SK-N-SH (cell line): ENCODE measurements at regions not wholly inside any gene's neighbourhood (a gene's known extent, or its start where the extent isn't known, plus 50 kb on each side); places are given as distances from the start of the nearest gene placed in this dataset.

Source experiments
- CTCF ChIA-PET: fragments of 300-600, 350-600 bp; formaldehyde crosslinking; extraction: SDS; loops from one replicate; lab custom pipeline; 2021; lab: Yijun Ruan, JAX
- POLR2A ChIA-PET: fragments of 350-600 bp; sonication (Branson Sonifier 250); formaldehyde crosslinking; extraction: SDS; loops from one replicate; lab custom pipeline; 2020; ENCODE audit warnings: antibody characterized with exemption, inconsistent platforms; lab: Yijun Ruan, JAX
- DNase-seq: peaks from one replicate; pipeline ENCODE4 v3.0.0; 2012
- H2AFZ ChIP-seq: fragments of 200-600 bp; sonication (generic); 2 replicates; pipeline ENCODE4 v1.8.1; 2016; ENCODE audit warnings: antibody characterized with exemption, mild to moderate bottlenecking, low read depth
- H3F3A ChIP-seq: fragments of 200-600 bp; sonication (generic); replicated peaks from 2 replicates; pipeline ENCODE3; 2016; ENCODE audit warnings: antibody characterized with exemption, mild to moderate bottlenecking; ENCODE audit not compliant: insufficient read depth
- H3K27ac ChIP-seq, 2 experiments: fragments of 200-500 bp in 1 of 2; fragments of 200-600 bp in 1 of 2; sonication (Bioruptor generic) in 1 of 2; sonication (generic), shearing (Covaris generic) in 1 of 2; 2 replicates each; pipeline versions ENCODE4 v1.5.1 to v1.6.1; 2014 to 2016; ENCODE audit warnings: low read depth in 2 of 2, inconsistent platforms in 1 of 2, low read length in 1 of 2, mild to moderate bottlenecking in 1 of 2, mixed read lengths in 1 of 2
- H3K27me3 ChIP-seq: fragments of 200-600 bp; sonication (generic), shearing (Covaris generic); 2 replicates; pipeline ENCODE4 v1.6.1; 2016; ENCODE audit warnings: mixed run types; ENCODE audit not compliant: insufficient read depth
- H3K36me3 ChIP-seq, 2 experiments: fragments of 200-500 bp in 1 of 2; fragments of 200-600 bp in 1 of 2; sonication (Bioruptor generic) in 1 of 2; sonication (generic) in 1 of 2; replicated peaks in 1 of 2; 2 replicates each; pipeline versions ENCODE3 to v1.5.1; 2014 to 2016; ENCODE audit warnings: low read length in 1 of 2, mild to moderate bottlenecking in 1 of 2; ENCODE audit not compliant: insufficient read depth in 2 of 2, control insufficient read depth in 1 of 2
- H3K4me1 ChIP-seq, 2 experiments: fragments of 200-500 bp in 1 of 2; fragments of 200-600 bp in 1 of 2; sonication (Bioruptor generic) in 1 of 2; sonication (generic), shearing (Covaris generic) in 1 of 2; 2 replicates each; pipeline versions ENCODE4 v1.5.1 to v1.6.1; 2014 to 2016; ENCODE audit warnings: low read depth in 1 of 2, low read length in 1 of 2, mixed run types in 1 of 2; ENCODE audit not compliant: insufficient read depth in 2 of 2, control insufficient read depth in 1 of 2
- H3K4me2 ChIP-seq: fragments of 200-600 bp; sonication (generic), shearing (Covaris generic); 2 replicates; pipeline ENCODE4 v1.6.1; 2017; ENCODE audit warnings: mixed run types
- H3K4me3 ChIP-seq, 2 experiments: fragments of 200-500 bp in 1 of 2; fragments of 200-600 bp in 1 of 2; sonication (Bioruptor generic) in 1 of 2; sonication (generic), shearing (Covaris generic) in 1 of 2; 2 replicates each; pipeline versions ENCODE4 v1.5.1 to v1.8.1; 2014 to 2016; ENCODE audit warnings: low read depth in 2 of 2, inconsistent platforms in 1 of 2, low read length in 1 of 2, mild to moderate bottlenecking in 1 of 2, mixed read lengths in 1 of 2, moderate library complexity in 1 of 2
- H3K79me2 ChIP-seq: fragments of 200-600 bp; sonication (generic); 2 replicates; pipeline ENCODE4 v1.8.1; 2017; ENCODE audit warnings: mild to moderate bottlenecking; ENCODE audit not compliant: insufficient read depth
- H3K9ac ChIP-seq: fragments of 200-600 bp; sonication (generic); 2 replicates; pipeline ENCODE4 v1.6.1; 2017; ENCODE audit warnings: mixed run types
- H3K9me2 ChIP-seq: fragments of 200-600 bp; sonication (generic); 2 replicates; pipeline ENCODE4 v1.6.1; 2017; ENCODE audit warnings: mixed run types
- H3K9me3 ChIP-seq: fragments of 200-600 bp; sonication (generic); 2 replicates; pipeline ENCODE4 v1.6.1; 2017; ENCODE audit warnings: mixed run types, mild to moderate bottlenecking, moderate library complexity
- H4K20me1 ChIP-seq: fragments of 200-600 bp; sonication (generic); 2 replicates; pipeline ENCODE4 v1.6.1; 2017; ENCODE audit warnings: mild to moderate bottlenecking, mixed run types; ENCODE audit not compliant: insufficient read depth
- CHD2 ChIP-seq: fragments of 150-350 bp; IDR thresholded peaks from 2 replicates; pipeline ENCODE4 v1.6.1; 2018; ENCODE audit warnings: low read length; ENCODE audit not compliant: partially characterized antibody
- ELF1 ChIP-seq: IDR thresholded peaks from 2 replicates; pipeline ENCODE4 v1.4.0; 2012
- FOSL2 ChIP-seq: IDR thresholded peaks from 2 replicates; pipeline ENCODE4 v1.4.0; 2012; ENCODE audit warnings: low read depth, mild to moderate bottlenecking, moderate library complexity, borderline replicate concordance
- FOXJ3 ChIP-seq: sonication (generic); formaldehyde crosslinking; IDR thresholded peaks from 2 replicates; pipeline ENCODE4 v1.5.1; 2020; ENCODE audit warnings: mild to moderate bottlenecking, missing genetic modification reagents
- FOXM1 ChIP-seq: IDR thresholded peaks from 2 replicates; pipeline ENCODE4 v1.4.0; 2012; ENCODE audit warnings: low read depth, mild to moderate bottlenecking
- GATA2 ChIP-seq: sonication (generic); formaldehyde crosslinking; IDR thresholded peaks from 2 replicates; pipeline ENCODE4 v1.5.0; 2020; ENCODE audit warnings: mild to moderate bottlenecking, missing genetic modification reagents
- IRF3 ChIP-seq: fragments of 150-350 bp; IDR thresholded peaks from 2 replicates; pipeline ENCODE4 v1.6.1; 2016; ENCODE audit warnings: mild to moderate bottlenecking, low read depth, low read length
- JUND ChIP-seq: IDR thresholded peaks from 2 replicates; pipeline ENCODE4 v1.4.0; 2012
- MAX ChIP-seq: IDR thresholded peaks from 2 replicates; pipeline ENCODE4 v1.4.0; 2012; ENCODE audit warnings: low read depth
- MEF2A ChIP-seq: IDR thresholded peaks from 2 replicates; pipeline ENCODE4 v1.4.0; 2012; ENCODE audit warnings: low read depth, borderline replicate concordance
- MXI1 ChIP-seq: IDR thresholded peaks from 2 replicates; pipeline ENCODE4 v1.6.1; 2012; ENCODE audit warnings: mild to moderate bottlenecking, low read depth, low read length, improper control_type of control experiment
- PBX3 ChIP-seq: IDR thresholded peaks from 2 replicates; pipeline ENCODE4; 2012
- RAD21 ChIP-seq: IDR thresholded peaks from 2 replicates; pipeline ENCODE4 v1.6.1; 2012; ENCODE audit warnings: mild to moderate bottlenecking, low read length
- RFX5 ChIP-seq: IDR thresholded peaks from 2 replicates; pipeline ENCODE4 v1.6.1; 2012; ENCODE audit warnings: mild to moderate bottlenecking, improper control_type of control experiment, low read length
- RXRA ChIP-seq: IDR thresholded peaks from 2 replicates; pipeline ENCODE4 v1.4.0; 2012; ENCODE audit warnings: low read depth, mild to moderate bottlenecking, borderline replicate concordance
- SIN3A ChIP-seq: IDR thresholded peaks from 2 replicates; pipeline ENCODE4 v1.6.1; 2012; ENCODE audit warnings: low read depth, mild to moderate bottlenecking, low read length, moderate library complexity, borderline replicate concordance
- TAF1 ChIP-seq: IDR thresholded peaks from 2 replicates; pipeline ENCODE4 v1.6.1; 2012; ENCODE audit warnings: low read depth, mild to moderate bottlenecking, low read length, moderate library complexity, borderline replicate concordance
- USF2 ChIP-seq: fragments of 150-350 bp; IDR thresholded peaks from 2 replicates; pipeline ENCODE4 v1.6.1; 2017; ENCODE audit warnings: antibody characterized with exemption, low read length, low read depth, borderline replicate concordance
- YY1 ChIP-seq: IDR thresholded peaks from 2 replicates; pipeline ENCODE4 v1.4.0; 2012; ENCODE audit warnings: low read depth, mild to moderate bottlenecking
- ZBTB33 ChIP-seq: IDR thresholded peaks from 2 replicates; pipeline ENCODE4 v1.4.0; 2012; ENCODE audit warnings: low read depth, borderline replicate concordance
- WGBS: methylation state at CpG from one replicate; pipeline ENCODE4 v1.1.6; 2017; ENCODE audit warnings: low lambda C conversion rate; 5-methylcytosine and 5-hydroxymethylcytosine counted together

- POLR2A ChIA-PET = no interaction called here
- Histone ChIP-seq H3K36me3 (no peaks in the 10 kb centered on the region), H3K4me3 (no peak overlapping the region), H2AFZ (no peak overlapping the region), H4K20me1 (no peaks in the 10 kb centered on the region), H3K79me2 (no peaks in the 10 kb centered on the region), H3K4me1 (no peaks in the 10 kb centered on the region; a peak in 1 of 4 replicates), H3K27me3 (no peaks in the 10 kb centered on the region), H3K9me3 (no peaks in the 10 kb centered on the region), H3K9me2 (no peaks in the 10 kb centered on the region), H3K4me2 (no peak overlapping the region), H3K9ac (no peak overlapping the region), H3F3A (no peaks in the 10 kb centered on the region), H3K27ac (no peak overlapping the region)
- TF ChIP-seq FOSL2 (no peak), MEF2A (no peak), RXRA (no peak), GATA2 (CRISPR knock-in tag) (no peak), FOXJ3 (CRISPR knock-in tag) (no peak), MAX (no peak), RAD21 (no peak), USF2 (no peak), JUND (no peak), IRF3 (no peak), ELF1 (no peak), RFX5 (no peak), TAF1 (no peak), MXI1 (no peak)
- 11% methylated on average over 3 of the region's 3 CpGs for WGBS
- CTCF ChIA-PET = no interaction called here
- no peak for DNase-seq
Observed at GRCh38 chr6:10138917-10139316, 276.0 kb downstream of the TFAP2A start.

- Histone ChIP-seq H3K27me3 (no peaks in the 10 kb centered on the region), H3K36me3 (no peaks in the 10 kb centered on the region), H4K20me1 (no peaks in the 10 kb centered on the region), H3K9me3 (no peaks in the 10 kb centered on the region), H3K4me2 (no peak overlapping the region), H3K27ac (no peak overlapping the region), H3K9ac (no peak overlapping the region), H2AFZ (no peak overlapping the region), H3K79me2 (no peaks in the 10 kb centered on the region), H3F3A (no peaks in the 10 kb centered on the region)
- DNase-seq = no peak
- ChIA-PET CTCF (no interaction called here), POLR2A (no interaction called here)
- 61% methylated on average over 7 of the region's 7 CpGs for whole genome bisulfite sequencing
- TF ChIP-seq FOSL2 (no peak), FOXM1 (no peak), SIN3A (no peak), IRF3 (no peak), GATA2 (CRISPR knock-in tag) (no peak), USF2 (no peak), CHD2 (no peak), FOXJ3 (CRISPR knock-in tag) (no peak), RAD21 (no peak), RFX5 (no peak), MEF2A (no peak), YY1 (no peak), PBX3 (no peak), ZBTB33 (no peak)
- TF ChIP-seq, all 33 proteins: peak for 0
- H3K4me3 ChIP-seq = no peak overlapping the region
- no peaks in the 10 kb centered on the region; a peak in 1 of 4 replicates for H3K4me1 ChIP-seq
- H3K9me2 ChIP-seq = no peaks in the 10 kb centered on the region
Observed at GRCh38 chr6:10136636-10137035, 278.2 kb downstream of the TFAP2A start.
